ENCODE measurements at regions not wholly inside any gene's neighbourhood (a gene's known extent, or its start where the extent isn't known, plus 50 kb on each side); places are given as distances from the start of the nearest gene placed in this dataset.

DNA sequence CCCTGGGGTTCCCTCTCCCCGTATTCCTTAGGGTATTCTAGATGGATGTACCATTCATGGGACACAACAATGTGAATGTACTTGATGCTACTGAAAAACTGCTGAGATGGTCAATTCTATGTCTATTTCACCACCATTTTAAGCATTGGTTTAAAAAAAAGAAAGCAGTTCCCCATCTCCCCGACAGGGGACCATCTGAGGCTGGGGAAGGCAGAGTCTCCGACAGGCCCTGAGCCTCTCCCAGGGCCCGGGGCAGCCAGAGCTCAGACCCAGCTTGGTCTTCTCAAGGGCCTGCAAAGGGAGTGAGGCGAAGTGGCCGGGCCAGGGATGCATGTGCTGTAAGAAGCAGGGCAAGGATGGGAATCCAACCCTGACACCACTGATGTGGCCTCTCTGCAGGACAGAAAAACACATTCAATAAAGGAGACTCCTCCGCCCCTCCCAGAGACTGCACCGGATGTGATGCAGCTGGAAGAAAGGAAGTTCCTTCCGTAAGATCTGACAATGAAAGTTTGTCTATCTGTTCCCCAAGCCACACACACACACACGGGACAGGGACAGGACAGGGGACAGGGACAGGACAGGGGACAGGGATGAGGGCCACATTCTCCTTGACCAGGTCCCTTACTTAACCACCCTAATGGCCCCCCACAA lies 234.1 kb downstream of the BCL11B start:
- TF ChIP-seq, protein P1, sequence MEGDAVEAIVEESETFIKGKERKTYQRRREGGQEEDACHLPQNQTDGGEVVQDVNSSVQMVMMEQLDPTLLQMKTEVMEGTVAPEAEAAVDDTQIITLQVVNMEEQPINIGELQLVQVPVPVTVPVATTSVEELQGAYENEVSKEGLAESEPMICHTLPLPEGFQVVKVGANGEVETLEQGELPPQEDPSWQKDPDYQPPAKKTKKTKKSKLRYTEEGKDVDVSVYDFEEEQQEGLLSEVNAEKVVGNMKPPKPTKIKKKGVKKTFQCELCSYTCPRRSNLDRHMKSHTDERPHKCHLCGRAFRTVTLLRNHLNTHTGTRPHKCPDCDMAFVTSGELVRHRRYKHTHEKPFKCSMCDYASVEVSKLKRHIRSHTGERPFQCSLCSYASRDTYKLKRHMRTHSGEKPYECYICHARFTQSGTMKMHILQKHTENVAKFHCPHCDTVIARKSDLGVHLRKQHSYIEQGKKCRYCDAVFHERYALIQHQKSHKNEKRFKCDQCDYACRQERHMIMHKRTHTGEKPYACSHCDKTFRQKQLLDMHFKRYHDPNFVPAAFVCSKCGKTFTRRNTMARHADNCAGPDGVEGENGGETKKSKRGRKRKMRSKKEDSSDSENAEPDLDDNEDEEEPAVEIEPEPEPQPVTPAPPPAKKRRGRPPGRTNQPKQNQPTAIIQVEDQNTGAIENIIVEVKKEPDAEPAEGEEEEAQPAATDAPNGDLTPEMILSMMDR (IDR thresholded peaks at IDR 0.05) = no peak
- TF ChIP-seq POLR2A (IDR thresholded peaks at IDR 0.05) = no peak
